ENCODE measurements at regions not wholly inside any gene's neighbourhood (a gene's known extent, or its start where the extent isn't known, plus 50 kb on each side); places are given as distances from the start of the nearest gene placed in this dataset.

GRCh38 chr5:171568389-171568788 lies 148.9 kb downstream of the FGF18 start:
- H3K9me3 ChIP-seq (ENCODE audit: insufficient read depth, low read length) = no peaks in the 10 kb centered on the region
- H3K27ac ChIP-seq (ENCODE audit: low read depth, low read length) = no peak overlapping the region
- H3F3A ChIP-seq (ENCODE audit: insufficient read depth) = no peaks in the 10 kb centered on the region
- H3K79me2 ChIP-seq (ENCODE audit: insufficient read depth, low read length) = no peaks in the 10 kb centered on the region
- no peak overlapping the region for H2AFZ ChIP-seq (ENCODE audit: low read depth, low read length, severe bottlenecking)
- no peak for TF ChIP-seq EZH2phosphoT487 (conservative IDR thresholded peaks at IDR 0.05; ENCODE audit: low read length)
- TF ChIP-seq, protein P1, sequence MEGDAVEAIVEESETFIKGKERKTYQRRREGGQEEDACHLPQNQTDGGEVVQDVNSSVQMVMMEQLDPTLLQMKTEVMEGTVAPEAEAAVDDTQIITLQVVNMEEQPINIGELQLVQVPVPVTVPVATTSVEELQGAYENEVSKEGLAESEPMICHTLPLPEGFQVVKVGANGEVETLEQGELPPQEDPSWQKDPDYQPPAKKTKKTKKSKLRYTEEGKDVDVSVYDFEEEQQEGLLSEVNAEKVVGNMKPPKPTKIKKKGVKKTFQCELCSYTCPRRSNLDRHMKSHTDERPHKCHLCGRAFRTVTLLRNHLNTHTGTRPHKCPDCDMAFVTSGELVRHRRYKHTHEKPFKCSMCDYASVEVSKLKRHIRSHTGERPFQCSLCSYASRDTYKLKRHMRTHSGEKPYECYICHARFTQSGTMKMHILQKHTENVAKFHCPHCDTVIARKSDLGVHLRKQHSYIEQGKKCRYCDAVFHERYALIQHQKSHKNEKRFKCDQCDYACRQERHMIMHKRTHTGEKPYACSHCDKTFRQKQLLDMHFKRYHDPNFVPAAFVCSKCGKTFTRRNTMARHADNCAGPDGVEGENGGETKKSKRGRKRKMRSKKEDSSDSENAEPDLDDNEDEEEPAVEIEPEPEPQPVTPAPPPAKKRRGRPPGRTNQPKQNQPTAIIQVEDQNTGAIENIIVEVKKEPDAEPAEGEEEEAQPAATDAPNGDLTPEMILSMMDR (IDR thresholded peaks at IDR 0.05; ENCODE audit: insufficient read depth, low read length, poor library complexity, severe bottlenecking) = no peak
- no peak overlapping the region for H3K9ac ChIP-seq (ENCODE audit: low read length)
- H3K4me3 ChIP-seq (ENCODE audit: insufficient read depth, low read length, poor library complexity, severe bottlenecking) = no peak overlapping the region
- H4K20me1 ChIP-seq (ENCODE audit: low read depth, low read length) = no peaks in the 10 kb centered on the region
- H3K36me3 ChIP-seq (ENCODE audit: low read length) = no peaks in the 10 kb centered on the region
- no peaks in the 10 kb centered on the region for H3K27me3 ChIP-seq (ENCODE audit: low read length)
- no peak overlapping the region for H3K4me2 ChIP-seq (ENCODE audit: low read depth, low read length, poor library complexity, severe bottlenecking)
- H3K9me2 ChIP-seq (replicated peaks; ENCODE audit: insufficient read depth, low read length) = no peaks in the 10 kb centered on the region

GRCh38 chr5:171569065-171569712 lies 149.7 kb downstream of the FGF18 start:
- H3K79me2 ChIP-seq (ENCODE audit: insufficient read depth, low read length) = no peaks in the 10 kb centered on the region
- no peaks in the 10 kb centered on the region for H3K9me2 ChIP-seq (replicated peaks; ENCODE audit: insufficient read depth, low read length)
- no peak overlapping the region for H3K4me3 ChIP-seq (ENCODE audit: insufficient read depth, low read length, poor library complexity, severe bottlenecking)
- no peak overlapping the region for H3K9ac ChIP-seq (ENCODE audit: low read length)
- no peaks in the 10 kb centered on the region for H3K36me3 ChIP-seq (ENCODE audit: low read length)
- H3K9me3 ChIP-seq (ENCODE audit: insufficient read depth, low read length) = no peaks in the 10 kb centered on the region
- no peaks in the 10 kb centered on the region for H4K20me1 ChIP-seq (ENCODE audit: low read depth, low read length)
- no peaks in the 10 kb centered on the region for H3K27me3 ChIP-seq (ENCODE audit: low read length)
- no peak overlapping the region for H2AFZ ChIP-seq (ENCODE audit: low read depth, low read length, severe bottlenecking)
- no peak overlapping the region for H3K27ac ChIP-seq (ENCODE audit: low read depth, low read length)
- no peak overlapping the region for H3K4me2 ChIP-seq (ENCODE audit: low read depth, low read length, poor library complexity, severe bottlenecking)
- no peak for TF ChIP-seq EZH2phosphoT487 (conservative IDR thresholded peaks at IDR 0.05; ENCODE audit: low read length)
- TF ChIP-seq, protein P1 (IDR thresholded peaks at IDR 0.05; ENCODE audit: insufficient read depth, low read length, poor library complexity, severe bottlenecking) = no peak
- H3F3A ChIP-seq (ENCODE audit: insufficient read depth) = no peaks in the 10 kb centered on the region

- no peak overlapping the region for H3K4me3 ChIP-seq (ENCODE audit: insufficient read depth, low read length, poor library complexity, severe bottlenecking)
- H3K36me3 ChIP-seq (ENCODE audit: low read length) = no peaks in the 10 kb centered on the region
- H4K20me1 ChIP-seq (ENCODE audit: low read depth, low read length) = no peaks in the 10 kb centered on the region
- H3F3A ChIP-seq (ENCODE audit: insufficient read depth) = no peaks in the 10 kb centered on the region
- no peaks in the 10 kb centered on the region for H3K79me2 ChIP-seq (ENCODE audit: insufficient read depth, low read length)
- TF ChIP-seq, protein P1 (IDR thresholded peaks at IDR 0.05; ENCODE audit: insufficient read depth, low read length, poor library complexity, severe bottlenecking) = no peak
- no peak for TF ChIP-seq EZH2phosphoT487 (conservative IDR thresholded peaks at IDR 0.05; ENCODE audit: low read length)
- H3K9ac ChIP-seq (ENCODE audit: low read length) = no peak overlapping the region
- H3K9me3 ChIP-seq (ENCODE audit: insufficient read depth, low read length) = no peaks in the 10 kb centered on the region
- no peak overlapping the region for H3K4me2 ChIP-seq (ENCODE audit: low read depth, low read length, poor library complexity, severe bottlenecking)
- no peaks in the 10 kb centered on the region for H3K27me3 ChIP-seq (ENCODE audit: low read length)
- H3K9me2 ChIP-seq (replicated peaks; ENCODE audit: insufficient read depth, low read length) = no peaks in the 10 kb centered on the region
- no peak overlapping the region for H2AFZ ChIP-seq (ENCODE audit: low read depth, low read length, severe bottlenecking)
- H3K27ac ChIP-seq (ENCODE audit: low read depth, low read length) = no peak overlapping the region
Measured at GRCh38 chr5:171570244-171570825, 150.9 kb downstream of the FGF18 start.
